A673 (cell line): ENCODE measurements at regions not wholly inside any gene's neighbourhood (a gene's known extent, or its start where the extent isn't known, plus 50 kb on each side); places are given as distances from the start of the nearest gene placed in this dataset.

Source experiments
- BruUV-seq: library from RNA; stranded (reverse); fragments of 400-500 nt; replicated peaks from 2 replicates; lab custom pipeline; 2021; lab: Mats Ljungman, UMichigan
- CTCF ChIA-PET: fragments of 300-600 bp; sonication (Branson Sonifier 250); formaldehyde crosslinking; loops from one replicate; lab custom pipeline; 2022; ENCODE audit warnings: antibody characterized with exemption; lab: Charles Lee
- POLR2A ChIA-PET: fragments of 300-600 bp; sonication (Branson Sonifier 250); formaldehyde crosslinking; loops from one replicate; lab custom pipeline; 2022; ENCODE audit warnings: antibody characterized with exemption; ENCODE audit not compliant: low non-redundant PET; lab: Charles Lee
- DNase-seq: peaks from one replicate; pipeline ENCODE4 v3.0.0-alpha.2; 2015; ENCODE audit warnings: low spot score
- H3K27ac ChIP-seq: fragments of 200-600 bp; sonication (generic); 2 replicates; pipeline ENCODE4 v1.5.1; 2016; ENCODE audit warnings: mixed run types, low read depth, mild to moderate bottlenecking, mixed read lengths, antibody characterized with exemption, low read length; ENCODE audit not compliant: poor library complexity, severe bottlenecking
- H3K27me3 ChIP-seq: fragments of 200-600 bp; sonication (generic); replicated peaks from 2 replicates; pipeline ENCODE4 v1.6.1; 2017; ENCODE audit warnings: mixed run types, low read depth, mild to moderate bottlenecking, mixed read lengths, antibody characterized with exemption, low read length; ENCODE audit not compliant: insufficient read depth, poor library complexity
- H3K36me3 ChIP-seq: fragments of 200-600 bp; sonication (generic); 2 replicates; pipeline ENCODE4 v1.6.1; 2016; ENCODE audit warnings: mixed run types, mild to moderate bottlenecking, mixed read lengths, antibody characterized with exemption, low read length; ENCODE audit not compliant: insufficient read depth, poor library complexity, severe bottlenecking
- H3K4me1 ChIP-seq: fragments of 200-600 bp; sonication (generic); 2 replicates; pipeline ENCODE4 v1.6.1; 2017; ENCODE audit warnings: mixed run types, mild to moderate bottlenecking, mixed read lengths, antibody characterized with exemption, low read length; ENCODE audit not compliant: insufficient read depth, poor library complexity, severe bottlenecking
- H3K4me3 ChIP-seq: fragments of 200-600 bp; sonication (generic); 2 replicates; pipeline ENCODE4 v1.5.1; 2016; ENCODE audit warnings: low read depth, mixed run types, mild to moderate bottlenecking, mixed read lengths, low read length; ENCODE audit not compliant: poor library complexity, severe bottlenecking
- H3K9me3 ChIP-seq: fragments of 200-600 bp; sonication (generic); 2 replicates; pipeline ENCODE4 v1.6.1; 2016; ENCODE audit warnings: mixed run types, low read depth, mild to moderate bottlenecking, mixed read lengths, antibody characterized with exemption, low read length; ENCODE audit not compliant: poor library complexity, severe bottlenecking
- EZH2 ChIP-seq: fragments of 200-600 bp; sonication (generic); IDR thresholded peaks from 2 replicates; pipeline ENCODE4 v1.6.1; 2017; ENCODE audit warnings: borderline replicate concordance, low read depth, mild to moderate bottlenecking, mixed read lengths, antibody characterized with exemption, low read length; ENCODE audit not compliant: poor library complexity, severe bottlenecking
- intact Hi-C: fragments of 100-400 bp; cut with micrococcal nuclease; formaldehyde crosslinking; loops from one replicate; pipeline ENCODE4 v1.10.0; 2022; ENCODE audit not compliant: unreplicated experiment
- TF ChIP-seq, protein P1 (sequence below): fragments of 300-800, 200-600 bp; sonication (generic); conservative IDR thresholded peaks from 2 replicates; pipeline ENCODE4 v1.5.1; 2017; ENCODE audit warnings: low read depth, mild to moderate bottlenecking, antibody characterized with exemption, low read length, moderate library complexity, mixed read lengths

DNA sequence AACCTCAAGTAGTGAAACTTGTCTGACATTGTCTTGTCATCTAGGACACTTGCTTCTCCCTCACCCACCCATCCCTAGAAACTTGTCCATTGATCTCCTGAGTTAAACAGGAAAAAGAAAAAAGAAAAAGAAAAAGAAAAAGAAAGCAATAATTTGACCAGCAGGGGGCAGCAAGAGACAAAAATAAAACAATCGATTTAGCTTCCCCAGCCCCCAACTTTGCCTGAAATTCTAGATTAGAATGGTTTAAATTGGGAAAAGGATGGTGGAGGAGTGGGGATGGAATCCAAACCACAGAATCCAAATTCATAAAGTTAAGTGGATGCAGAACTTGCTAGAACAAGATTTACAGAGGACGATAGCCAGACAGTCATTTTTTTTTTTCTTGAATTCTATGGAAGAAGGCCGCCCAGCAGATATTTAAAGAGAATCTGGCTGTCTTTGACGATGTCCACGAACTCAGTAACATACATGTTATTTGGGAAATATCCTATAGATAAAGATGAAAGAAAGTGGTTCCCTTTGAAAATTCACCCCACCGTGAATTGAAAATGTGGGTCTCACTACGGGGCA, 282.9 kb downstream of the USP46 start:
- TF ChIP-seq, protein P1, sequence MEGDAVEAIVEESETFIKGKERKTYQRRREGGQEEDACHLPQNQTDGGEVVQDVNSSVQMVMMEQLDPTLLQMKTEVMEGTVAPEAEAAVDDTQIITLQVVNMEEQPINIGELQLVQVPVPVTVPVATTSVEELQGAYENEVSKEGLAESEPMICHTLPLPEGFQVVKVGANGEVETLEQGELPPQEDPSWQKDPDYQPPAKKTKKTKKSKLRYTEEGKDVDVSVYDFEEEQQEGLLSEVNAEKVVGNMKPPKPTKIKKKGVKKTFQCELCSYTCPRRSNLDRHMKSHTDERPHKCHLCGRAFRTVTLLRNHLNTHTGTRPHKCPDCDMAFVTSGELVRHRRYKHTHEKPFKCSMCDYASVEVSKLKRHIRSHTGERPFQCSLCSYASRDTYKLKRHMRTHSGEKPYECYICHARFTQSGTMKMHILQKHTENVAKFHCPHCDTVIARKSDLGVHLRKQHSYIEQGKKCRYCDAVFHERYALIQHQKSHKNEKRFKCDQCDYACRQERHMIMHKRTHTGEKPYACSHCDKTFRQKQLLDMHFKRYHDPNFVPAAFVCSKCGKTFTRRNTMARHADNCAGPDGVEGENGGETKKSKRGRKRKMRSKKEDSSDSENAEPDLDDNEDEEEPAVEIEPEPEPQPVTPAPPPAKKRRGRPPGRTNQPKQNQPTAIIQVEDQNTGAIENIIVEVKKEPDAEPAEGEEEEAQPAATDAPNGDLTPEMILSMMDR = peak; percentile 55
- no peak for TF ChIP-seq EZH2
- Histone ChIP-seq H3K4me3 (no peak overlapping the region), H3K4me1 (no peaks in the 10 kb centered on the region), H3K36me3 (no peaks in the 10 kb centered on the region), H3K9me3 (no peaks in the 10 kb centered on the region), H3K27me3 (no peaks in the 10 kb centered on the region), H3K27ac (no peak overlapping the region)
- ChIA-PET CTCF (interaction anchor here (0.6 to 1.0 kb wide), 4 partner anchors 474 to 1858 kb away, joined by 3 to 7 read pairs (median 4); no protein-coding TSS in a partner anchor), POLR2A (no interaction called here)
- DNase-seq = peak; percentile 50
- intact Hi-C loops = loop anchor here (1.0 to 10.0 kb wide), 2 partner anchors 603 to 1859 kb away; no protein-coding TSS in a partner anchor
- BruUV-seq = no TSS peak

DNA sequence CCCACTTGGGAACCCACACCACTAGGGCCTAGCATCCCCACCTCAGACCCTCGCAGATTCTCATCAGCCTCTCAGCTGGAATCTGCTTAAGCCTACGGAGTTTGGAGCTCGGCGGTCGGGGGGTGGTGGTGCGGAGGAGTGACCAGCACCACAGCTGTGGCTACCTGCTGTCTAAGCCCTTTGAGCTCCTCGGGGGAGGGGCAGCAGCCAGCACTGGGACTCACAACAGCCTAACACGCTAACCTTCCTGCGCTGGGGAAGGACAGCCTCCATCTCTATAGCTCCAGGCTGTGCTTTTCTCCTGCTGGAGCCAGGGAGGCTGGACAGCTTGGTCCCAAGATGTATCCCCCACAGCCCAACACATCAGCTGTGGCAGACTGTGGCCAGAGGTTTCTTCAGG, 281.5 kb downstream of the USP46 start:
- CTCF ChIA-PET = no interaction called here
- intact Hi-C loops = loop anchor here (10.0 kb wide), 1 partner anchor 1857 kb away; no protein-coding TSS in a partner anchor
- DNase-seq = no peak
- TF ChIP-seq EZH2 = no peak
- TF ChIP-seq, protein P1 = no peak
- Histone ChIP-seq H3K9me3 (no peaks in the 10 kb centered on the region), H3K27me3 (no peaks in the 10 kb centered on the region), H3K4me3 (no peak overlapping the region), H3K4me1 (no peaks in the 10 kb centered on the region), H3K36me3 (no peaks in the 10 kb centered on the region), H3K27ac (no peak overlapping the region)
- POLR2A ChIA-PET = no interaction called here
- BruUV-seq = no TSS peak

DNA sequence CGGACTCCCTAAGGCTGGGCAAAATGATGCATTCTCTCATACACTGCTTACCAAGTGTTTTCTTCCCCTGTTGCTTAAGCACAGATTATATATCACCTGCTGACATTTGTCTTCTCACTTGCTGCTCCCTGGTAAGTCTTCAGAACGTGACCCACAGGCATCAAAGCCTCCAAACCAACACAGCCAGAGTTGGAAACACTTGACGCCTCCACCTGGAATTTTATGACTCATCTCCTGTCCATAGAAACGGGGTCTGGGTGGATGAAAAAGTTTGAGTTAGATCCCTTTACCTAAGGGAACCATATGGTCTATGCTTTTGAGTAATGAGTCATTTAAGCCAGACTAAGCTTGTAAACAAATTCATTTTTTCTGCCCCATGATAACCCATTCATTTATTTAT, 251.6 kb downstream of the USP46 start:
- no TSS peak for BruUV-seq
- DNase-seq = peak; percentile 44
- Histone ChIP-seq H3K36me3 (no peaks in the 10 kb centered on the region), H3K27ac (peak overlapping the region; percentile 75), H3K27me3 (no peaks in the 10 kb centered on the region), H3K4me1 (peaks cover 14% of the 10 kb centered on the region), H3K9me3 (no peaks in the 10 kb centered on the region), H3K4me3 (no peak overlapping the region)
- ChIA-PET POLR2A (interaction anchor here (0.7 kb wide), 1 partner anchor 814 kb away, joined by 3 read pairs; no protein-coding TSS in a partner anchor), CTCF (no interaction called here)
- TF ChIP-seq, protein P1 = no peak
- TF ChIP-seq EZH2 = no peak
- intact Hi-C loops = no loop called here
